C4-2B (cell line): ENCODE measurements at regions not wholly inside any gene's neighbourhood (a gene's known extent, or its start where the extent isn't known, plus 50 kb on each side); places are given as distances from the start of the nearest gene placed in this dataset.

Experiments
- H3K27ac ChIP-seq: fragments of 450-650 bp; 2 replicates; pipeline ENCODE4 v1.5.1; 2017
- CTCF ChIP-seq: fragments of 450-650 bp; conservative IDR thresholded peaks from 2 replicates; pipeline ENCODE4 v1.5.1; 2017; ENCODE audit warnings: mild to moderate bottlenecking
- ZFX ChIP-seq: fragments of 450-650 bp; IDR thresholded peaks from 2 replicates; pipeline ENCODE4 v1.6.1; 2017

GRCh38 chr19:46911456-46911855, 50.7 kb downstream of the ARHGAP35 start:
- no peak overlapping the region for H3K27ac ChIP-seq

GRCh38 chr19:46913198-46913851, 52.5 kb downstream of the ARHGAP35 start:
- no peak for TF ChIP-seq CTCF
- TF ChIP-seq ZFX: no peak
- H3K27ac ChIP-seq: no peak overlapping the region; the same call in 1 of the 2 replicates

More at GRCh38 chr19:46911456-46911855, 50.7 kb downstream of the ARHGAP35 start:
- TF ChIP-seq CTCF (no peak), ZFX (no peak)

GRCh38 chr19:46913852-46914430, 53.1 kb downstream of the ARHGAP35 start:
- no peak for TF ChIP-seq ZFX
- no peak for TF ChIP-seq CTCF
- H3K27ac ChIP-seq: peak overlapping the region; percentile 56

- TF ChIP-seq CTCF (no peak), ZFX (no peak)
- H3K27ac ChIP-seq: no peak overlapping the region; the same call in 1 of the 2 replicates
These were observed 54.6 kb downstream of the ARHGAP35 start for GRCh38 chr19:46915386-46915785.

- TF ChIP-seq CTCF: no peak
- TF ChIP-seq ZFX: no peak
- no peak overlapping the region for H3K27ac ChIP-seq
These were observed 56.2 kb downstream of the ARHGAP35 start for GRCh38 chr19:46917002-46917401.

- no peak for TF ChIP-seq CTCF
- no peak for TF ChIP-seq ZFX
- no peak overlapping the region for H3K27ac ChIP-seq
These were observed 58.5 kb downstream of the ARHGAP35 start for GRCh38 chr19:46919324-46919723.

GRCh38 chr19:46920362-46920761, 59.6 kb downstream of the ARHGAP35 start:
- H3K27ac ChIP-seq: no peak overlapping the region
- TF ChIP-seq CTCF: no peak
- TF ChIP-seq ZFX: no peak
